NOMO-1 treated with DMSO at 0.1 percent for 48 hours (cell line): ENCODE measurements at regions not wholly inside any gene's neighbourhood (a gene's known extent, or its start where the extent isn't known, plus 50 kb on each side); places are given as distances from the start of the nearest gene placed in this dataset.
"Not testable (repeated sequence)": the region's sequence is repeated elsewhere in the genome, so short reads cannot be mapped to it uniquely, and the experiment has no call there.

Experiments
- DNase-seq: peaks from one replicate; lab custom pipeline; 2025; ENCODE audit not compliant: unreplicated experiment; lab: John Stamatoyannopoulos, UW

- DNase-seq, result no peak
These were observed 319.6 kb upstream of the DCN start for GRCh38 chr12:91502208-91502607.

GRCh38 chr12:91496337-91496736 lies 313.7 kb upstream of the DCN start:
- DNase-seq, result no peak

- DNase-seq, result no peak
These were observed 310.7 kb upstream of the DCN start for GRCh38 chr12:91493308-91493707.

DNA sequence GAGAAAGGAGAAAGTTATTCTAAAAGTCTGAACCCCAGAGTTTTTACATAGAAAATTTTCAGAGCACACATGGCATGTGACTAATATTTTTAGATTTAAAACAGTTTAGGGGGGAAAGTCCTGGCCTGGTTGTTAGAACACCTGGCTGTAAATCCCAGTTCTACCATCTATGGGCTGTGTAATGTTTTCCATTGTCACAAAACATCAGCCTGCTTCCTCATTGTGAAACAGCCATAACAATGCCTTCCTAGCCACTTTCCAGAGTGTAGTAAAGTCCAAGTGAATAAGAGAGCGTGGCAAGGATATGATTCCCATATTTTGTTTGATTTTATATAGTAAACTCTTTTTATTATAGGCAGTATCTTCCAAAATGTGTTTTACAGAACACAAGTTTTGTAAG lies 310.0 kb upstream of the DCN start:
- DNase-seq, result no peak

GRCh38 chr12:91490667-91491311 lies 308.2 kb upstream of the DCN start:
- DNase-seq, result no peak

DNA sequence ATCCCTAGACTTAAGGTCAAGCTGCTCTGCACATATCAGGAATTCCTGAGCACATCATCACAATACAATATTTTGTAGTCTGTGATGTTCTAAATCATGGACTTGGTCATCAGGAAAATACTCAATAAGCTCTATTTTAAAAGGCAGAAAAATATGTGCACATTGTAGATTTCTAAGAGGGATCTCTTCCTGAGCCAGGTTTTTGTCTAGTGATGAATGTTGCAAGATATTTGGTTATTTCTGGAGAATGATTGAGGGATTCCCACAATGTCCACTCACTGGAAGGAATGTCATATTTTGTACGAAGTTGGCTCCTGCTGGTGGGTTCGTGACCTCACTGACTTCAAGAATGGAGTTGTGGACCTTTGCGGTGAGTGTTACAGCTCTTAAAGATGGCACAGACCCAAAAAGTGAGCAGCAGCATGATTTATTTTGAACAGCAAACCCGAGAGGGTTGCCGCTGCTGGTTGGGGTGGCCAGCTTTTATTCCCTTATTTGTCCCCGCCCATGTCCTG lies 300.9 kb upstream of the DCN start:
- no peak for DNase-seq

DNA sequence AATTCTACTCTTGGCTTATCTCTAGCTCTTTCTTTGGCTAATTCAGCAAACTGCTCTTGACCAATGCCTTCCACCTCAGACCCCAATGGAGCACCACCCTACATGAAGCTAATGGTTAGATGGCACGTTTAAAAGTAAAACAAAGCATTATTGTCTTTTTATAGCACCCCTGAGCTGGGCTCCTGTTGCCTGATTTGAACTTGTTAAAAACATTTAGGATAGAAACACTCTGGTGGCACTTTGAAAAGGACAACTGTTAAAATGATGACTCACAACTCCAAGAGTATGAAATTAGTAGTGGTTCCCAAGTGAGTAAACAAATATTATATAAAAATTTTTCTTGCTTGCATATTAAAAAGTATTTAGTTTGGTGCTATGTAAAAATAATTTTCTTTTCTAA lies 299.6 kb upstream of the DCN start:
- DNase-seq, result no peak

- no peak for DNase-seq
These were observed 295.9 kb upstream of the DCN start for GRCh38 chr12:91478500-91478899.

DNA sequence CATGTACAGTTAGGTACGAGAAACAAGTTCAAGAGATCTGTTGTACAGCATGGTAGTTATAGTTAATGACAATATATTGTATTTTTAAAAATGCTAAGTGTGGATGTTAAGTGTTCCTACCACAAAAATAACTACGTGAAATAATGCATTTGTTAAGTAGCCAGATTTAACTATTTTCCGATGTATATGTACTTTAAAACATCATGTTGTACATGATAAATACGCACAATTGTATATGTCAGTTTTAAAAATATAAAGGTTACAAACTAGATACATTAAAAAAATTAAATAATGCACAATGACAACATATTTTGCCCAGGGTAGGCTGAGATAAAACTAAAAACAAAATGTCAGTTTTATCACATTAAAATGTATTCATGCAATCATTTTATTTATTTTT lies 285.1 kb upstream of the DCN start:
- no peak for DNase-seq

GRCh38 chr12:91461061-91461460 lies 278.4 kb upstream of the DCN start:
- no peak for DNase-seq

- no peak for DNase-seq
These were observed 277.9 kb upstream of the DCN start for GRCh38 chr12:91460469-91460868.

GRCh38 chr12:91455321-91455720 lies 272.7 kb upstream of the DCN start:
- DNase-seq, result no peak

DNA sequence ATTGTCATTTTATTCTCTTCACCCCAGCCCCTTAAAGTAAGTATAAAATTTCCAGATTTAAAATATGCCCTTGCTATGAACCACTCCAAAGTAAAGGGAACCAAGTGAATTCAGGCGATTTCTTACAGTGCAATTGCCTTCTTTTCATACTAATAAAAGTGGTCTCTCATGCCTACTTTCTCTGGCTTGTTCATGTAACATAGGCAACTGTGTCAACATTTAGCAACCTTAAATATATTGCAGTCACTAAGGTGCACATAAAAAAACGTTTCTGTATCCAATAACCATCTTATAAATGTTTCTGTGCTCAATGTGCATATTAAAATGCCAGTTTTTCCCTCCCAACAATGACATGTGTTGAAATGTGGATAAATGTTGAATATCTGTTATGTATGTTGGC lies 271.6 kb upstream of the DCN start:
- no peak for DNase-seq

DNA sequence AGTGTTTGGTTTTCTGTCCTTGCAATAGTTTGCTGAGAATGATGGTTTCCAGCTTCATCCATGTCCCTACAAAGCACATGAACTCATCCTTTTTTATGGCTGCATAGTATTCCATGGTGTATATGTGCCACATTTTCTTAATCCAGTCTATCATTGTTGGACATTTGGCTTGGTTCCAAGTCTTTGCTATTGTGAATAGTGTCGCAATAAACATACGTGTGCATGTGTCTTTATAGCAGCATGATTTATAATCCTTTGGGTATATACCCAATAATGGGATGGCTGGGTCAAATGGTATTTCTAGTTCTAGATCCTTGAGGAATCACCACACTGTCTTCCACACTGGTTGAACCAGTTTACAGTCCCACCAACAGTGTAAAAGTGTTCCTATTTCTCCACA lies 269.8 kb upstream of the DCN start:
- DNase-seq, result not testable (repeated sequence)

GRCh38 chr12:91441993-91442952 lies 259.7 kb upstream of the DCN start:
- no peak for DNase-seq

DNA sequence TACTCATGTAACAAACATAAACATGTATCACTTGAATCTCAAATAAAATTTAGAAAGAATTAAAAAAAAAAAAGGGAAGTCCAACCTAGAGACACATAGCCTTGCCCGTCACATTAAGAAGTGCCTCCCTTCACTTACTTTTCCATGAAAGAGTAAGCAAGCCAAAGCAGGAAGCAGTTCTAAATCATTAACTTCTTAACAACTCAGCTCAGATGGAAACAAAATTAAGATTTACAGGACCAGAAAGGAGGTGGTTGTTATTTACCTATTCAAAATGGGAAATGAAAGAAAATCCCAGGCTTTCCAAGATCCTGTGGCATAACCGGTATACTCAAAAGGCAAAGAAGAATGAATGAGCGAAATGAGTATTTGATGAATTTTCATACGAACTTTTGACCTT lies 258.6 kb upstream of the DCN start:
- DNase-seq, result no peak

DNA sequence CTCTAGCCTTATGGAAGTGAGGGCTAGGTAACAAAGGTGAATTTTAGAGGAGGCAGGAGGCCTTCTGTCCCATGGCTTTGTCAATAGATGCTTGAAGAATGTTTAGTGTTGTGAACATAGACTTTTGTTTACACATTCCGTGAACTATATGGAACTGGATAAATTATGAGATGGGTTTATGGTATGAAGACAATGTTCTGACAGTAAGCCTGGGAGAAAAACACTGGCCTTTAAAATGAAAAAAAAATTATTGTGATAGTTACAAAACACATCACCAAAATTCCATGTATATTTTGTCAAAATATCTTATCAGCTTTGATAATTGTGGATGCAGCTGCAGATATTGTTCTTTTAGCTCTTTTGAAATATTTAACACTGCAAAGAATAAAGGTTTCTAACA lies 251.5 kb upstream of the DCN start:
- no peak for DNase-seq

DNA sequence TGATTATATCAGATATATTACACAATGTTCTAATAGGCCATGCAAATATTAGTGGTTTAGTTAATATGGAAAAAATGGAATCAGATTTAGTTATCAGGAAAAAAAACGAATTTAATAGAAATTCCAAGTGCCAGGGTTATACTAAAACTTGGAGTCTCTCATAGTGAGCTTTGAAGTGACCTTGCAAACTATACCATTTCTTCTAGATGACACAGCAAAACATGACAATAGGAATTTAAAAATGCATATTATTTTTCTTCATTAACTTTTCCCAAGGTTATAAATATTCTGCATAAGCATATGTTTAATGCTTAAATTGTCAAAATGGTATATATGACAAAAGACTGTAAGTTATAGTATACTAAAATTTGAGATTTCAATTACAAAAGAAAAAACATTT lies 250.1 kb upstream of the DCN start:
- DNase-seq, result no peak

- no peak for DNase-seq
These were observed 249.5 kb upstream of the DCN start for GRCh38 chr12:91432089-91432488.

GRCh38 chr12:91424506-91424905 lies 241.9 kb upstream of the DCN start:
- no peak for DNase-seq

GRCh38 chr12:91423693-91424050 lies 241.1 kb upstream of the DCN start:
- no peak for DNase-seq
